ENCODE measurements at regions not wholly inside any gene's neighbourhood (a gene's known extent, or its start where the extent isn't known, plus 50 kb on each side); places are given as distances from the start of the nearest gene placed in this dataset.

- no peaks in the 10 kb centered on the region for H3K27me3 ChIP-seq
- peaks cover 0 to 26% (median 25%) of the 10 kb centered on the region in 4 donors for H3K4me1 ChIP-seq
- H3K27ac ChIP-seq = no peak overlapping the region
- WGBS, 2 donors = 96% methylated on average over 10 of the region's 10 CpGs
- TF ChIP-seq EP300 (IDR thresholded peaks at IDR 0.05) (no peak), POLR2A (IDR thresholded peaks at IDR 0.05) (no peak)
- H3K36me3 ChIP-seq = no peaks in the 10 kb centered on the region
- no peak overlapping the region for H3K4me3 ChIP-seq
- no peak for DNase-seq
- intact Hi-C loops (cut with DNase I) = loop anchor here (10.0 kb wide), 1 partner anchor 318 kb away; no protein-coding TSS in a partner anchor
- peaks cover 0 to 4% (median 0%) of the 10 kb centered on the region in 4 donors for H3K9me3 ChIP-seq
Observed at GRCh38 chr1:228906223-228906860, 171.1 kb downstream of the RHOU start.

GRCh38 chr1:228911225-228912210, 176.2 kb downstream of the RHOU start:
- intact Hi-C loops (cut with DNase I) = no loop called here
- H3K4me3 ChIP-seq = no peak overlapping the region
- TF ChIP-seq POLR2A (IDR thresholded peaks at IDR 0.05) = no peak
- no peak for TF ChIP-seq CTCF (IDR thresholded peaks at IDR 0.05)
- TF ChIP-seq EP300 (IDR thresholded peaks at IDR 0.05) = no peak
- no peak for TF ChIP-seq POLR2AphosphoS5 (IDR thresholded peaks at IDR 0.05)
- H3K27ac ChIP-seq = no peak overlapping the region
- H3K4me1 ChIP-seq = no peaks in the 10 kb centered on the region
- H3K27me3 ChIP-seq = no peaks in the 10 kb centered on the region
- WGBS, 2 donors = 84 to 89% methylated on average over 14 of the region's 14 CpGs
- peak; percentile 48 for DNase-seq
- no peaks in the 10 kb centered on the region for H3K36me3 ChIP-seq
- H3K9me3 ChIP-seq = peaks cover 0 to 4% (median 0%) of the 10 kb centered on the region in 4 donors

DNA sequence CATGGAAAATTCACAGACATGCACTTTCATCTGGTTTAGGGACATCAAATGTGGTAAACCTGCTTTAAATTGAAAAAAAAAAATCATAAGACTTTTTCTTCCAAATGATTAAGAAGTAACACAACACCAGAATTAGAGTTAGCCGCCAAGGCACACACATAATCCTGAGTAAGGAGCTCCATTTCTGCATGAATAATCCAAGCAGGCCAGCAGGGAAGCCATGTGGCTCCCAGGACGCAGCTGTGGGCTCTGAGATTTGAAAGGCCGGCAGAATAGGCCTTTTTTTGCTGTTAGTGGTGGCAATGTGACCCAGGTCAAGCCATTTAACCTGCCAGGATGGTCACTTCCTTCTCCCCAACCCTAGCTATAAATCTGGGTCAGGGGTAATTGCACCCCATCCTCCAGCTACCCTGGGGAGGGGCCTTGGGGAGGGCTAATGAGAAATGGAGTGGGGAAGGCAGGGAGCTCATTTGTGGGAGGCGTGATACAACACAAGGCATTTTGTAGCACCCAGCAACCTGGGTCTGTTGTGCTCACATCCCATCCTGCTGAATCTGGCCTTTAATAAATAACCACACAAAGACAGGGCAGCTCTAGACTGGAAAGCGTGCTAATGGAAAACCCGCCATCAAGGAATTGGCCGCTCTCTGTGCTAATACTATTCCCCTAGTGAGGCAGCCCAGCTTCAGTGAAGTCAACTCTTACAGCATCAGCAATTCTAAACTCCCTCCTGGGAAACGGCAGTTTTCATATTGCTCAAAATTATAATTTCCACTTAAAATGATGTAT, 178.5 kb downstream of the RHOU start:
- peak; percentile 33 for DNase-seq
- Histone ChIP-seq H3K4me3 (no peak overlapping the region), H3K4me1 (no peaks in the 10 kb centered on the region), H3K36me3 (no peaks in the 10 kb centered on the region), H3K9me3 (no peaks in the 10 kb centered on the region), H3K27ac (no peak overlapping the region), H3K27me3 (no peaks in the 10 kb centered on the region)
- intact Hi-C loops (cut with DNase I) = no loop called here
- 95 to 96% methylated on average over 8 of the region's 8 CpGs for WGBS, 2 donors
- TF ChIP-seq CTCF (IDR thresholded peaks at IDR 0.05) = no peak

GRCh38 chr1:228914700-228915099, 179.4 kb downstream of the RHOU start:
- Histone ChIP-seq H3K4me1 (no peaks in the 10 kb centered on the region), H3K9me3 (no peaks in the 10 kb centered on the region), H3K36me3 (no peaks in the 10 kb centered on the region), H3K4me3 (no peak overlapping the region), H3K27ac (no peak overlapping the region), H3K27me3 (no peaks in the 10 kb centered on the region)
- TF ChIP-seq POLR2A (IDR thresholded peaks at IDR 0.05) (no peak), POLR2AphosphoS5 (IDR thresholded peaks at IDR 0.05) (no peak), EP300 (IDR thresholded peaks at IDR 0.05) (no peak)
- 63 to 80% methylated on average over 1 of the region's 1 CpG for WGBS, 2 donors
- intact Hi-C loops (cut with DNase I) = no loop called here
- no peak for DNase-seq

DNA sequence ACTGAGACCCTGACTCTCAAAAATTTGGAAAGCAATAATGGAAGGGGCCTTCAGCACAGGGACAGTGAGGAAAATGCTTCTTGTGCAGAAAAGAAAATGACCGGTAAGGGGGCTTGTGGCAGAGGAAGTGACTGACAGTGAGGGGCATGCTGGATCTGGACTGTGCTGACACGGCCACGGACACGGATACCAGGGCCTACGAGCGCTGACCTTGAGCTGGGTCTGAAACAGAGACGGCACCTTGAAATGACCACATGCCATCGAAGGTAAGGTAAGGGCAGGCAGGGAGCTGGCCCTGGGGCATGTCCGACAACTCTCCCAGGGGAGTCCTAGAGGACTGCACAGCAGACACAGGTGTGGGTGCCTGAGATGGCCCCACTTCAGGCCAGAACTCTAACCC, 182.1 kb downstream of the RHOU start:
- Histone ChIP-seq H3K4me3 (no peak overlapping the region), H3K27me3 (no peaks in the 10 kb centered on the region), H3K4me1 (no peaks in the 10 kb centered on the region), H3K27ac (no peak overlapping the region), H3K9me3 (no peaks in the 10 kb centered on the region), H3K36me3 (no peaks in the 10 kb centered on the region)
- DNase-seq = peak; percentile 37
- TF ChIP-seq POLR2AphosphoS5 (IDR thresholded peaks at IDR 0.05) (no peak), CTCF (IDR thresholded peaks at IDR 0.05) (no peak)
- 91 to 97% methylated on average over 9 of the region's 9 CpGs for WGBS, 2 donors
- intact Hi-C loops (cut with DNase I) = no loop called here

Data from sigmoid colon (tissue), 6 donors.